ENCODE measurements at regions not wholly inside any gene's neighbourhood (a gene's known extent, or its start where the extent isn't known, plus 50 kb on each side); places are given as distances from the start of the nearest gene placed in this dataset.
"Not testable (repeated sequence)": the region's sequence is repeated elsewhere in the genome, so short reads cannot be mapped to it uniquely, and the experiment has no call there.

DNA sequence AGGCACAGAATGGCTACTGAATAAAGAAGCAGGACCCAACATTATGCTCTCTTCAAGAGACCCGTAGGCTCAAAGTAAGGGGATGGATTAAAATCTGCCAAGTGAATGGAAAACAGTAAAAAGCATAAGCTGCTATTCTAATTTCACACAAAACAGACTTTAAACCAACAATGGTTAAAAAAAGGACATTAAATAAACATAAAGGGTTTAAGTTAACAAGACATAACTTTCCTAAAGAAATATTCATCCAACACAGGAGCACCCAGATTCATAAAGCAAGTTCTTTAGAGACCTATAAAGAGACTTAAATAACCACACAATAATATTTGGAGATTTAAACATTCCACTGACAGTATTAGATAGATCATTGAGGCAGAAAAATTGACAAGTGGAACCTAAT lies 624.5 kb downstream of the RFPL4B start:
- BruUV-seq (replicated peaks), result no TSS peak
- Histone ChIP-seq H3K4me3 (ENCODE audit: low read depth in 2 of 2, low read length in 2 of 2) (no peak overlapping the region), H3K27me3 (ENCODE audit: control insufficient read depth, insufficient read depth, low read length) (no peaks in the 10 kb centered on the region), H3K4me1 (ENCODE audit: control insufficient read depth, insufficient read depth, low read length) (no peaks in the 10 kb centered on the region), H3K9me3 (ENCODE audit: control insufficient read depth, insufficient read depth, low read depth, low read length) (no peaks in the 10 kb centered on the region), H3K36me3 (ENCODE audit: control insufficient read depth, insufficient read depth, low read length) (no peaks in the 10 kb centered on the region), H3K27ac (ENCODE audit: low read length) (no peak overlapping the region)
- ChIA-PET POLR2A (no interaction called here), CTCF (no interaction called here)
- intact Hi-C loops (cut with micrococcal nuclease; ENCODE audit: unreplicated experiment) (no loop called here), in situ Hi-C loops (cut with HindIII; ENCODE audit: low pct_unique_long_range_greater_than_20kb, low sequenced_read_pairs) (no loop called here)
- TF ChIP-seq, protein P1, sequence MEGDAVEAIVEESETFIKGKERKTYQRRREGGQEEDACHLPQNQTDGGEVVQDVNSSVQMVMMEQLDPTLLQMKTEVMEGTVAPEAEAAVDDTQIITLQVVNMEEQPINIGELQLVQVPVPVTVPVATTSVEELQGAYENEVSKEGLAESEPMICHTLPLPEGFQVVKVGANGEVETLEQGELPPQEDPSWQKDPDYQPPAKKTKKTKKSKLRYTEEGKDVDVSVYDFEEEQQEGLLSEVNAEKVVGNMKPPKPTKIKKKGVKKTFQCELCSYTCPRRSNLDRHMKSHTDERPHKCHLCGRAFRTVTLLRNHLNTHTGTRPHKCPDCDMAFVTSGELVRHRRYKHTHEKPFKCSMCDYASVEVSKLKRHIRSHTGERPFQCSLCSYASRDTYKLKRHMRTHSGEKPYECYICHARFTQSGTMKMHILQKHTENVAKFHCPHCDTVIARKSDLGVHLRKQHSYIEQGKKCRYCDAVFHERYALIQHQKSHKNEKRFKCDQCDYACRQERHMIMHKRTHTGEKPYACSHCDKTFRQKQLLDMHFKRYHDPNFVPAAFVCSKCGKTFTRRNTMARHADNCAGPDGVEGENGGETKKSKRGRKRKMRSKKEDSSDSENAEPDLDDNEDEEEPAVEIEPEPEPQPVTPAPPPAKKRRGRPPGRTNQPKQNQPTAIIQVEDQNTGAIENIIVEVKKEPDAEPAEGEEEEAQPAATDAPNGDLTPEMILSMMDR (IDR thresholded peaks at IDR 0.05), result no peak
- TF ChIP-seq SIN3A (IDR thresholded peaks at IDR 0.05; ENCODE audit: borderline replicate concordance, insufficient read depth, low read depth, low read length), result no peak
- no peak for TF ChIP-seq POLR2AphosphoS5 (IDR thresholded peaks at IDR 0.05; ENCODE audit: low read depth, low read length)
- no peak for TF ChIP-seq TCF7L2 (IDR thresholded peaks at IDR 0.05; ENCODE audit: low read depth, low read length)
- TF ChIP-seq, protein P2, sequence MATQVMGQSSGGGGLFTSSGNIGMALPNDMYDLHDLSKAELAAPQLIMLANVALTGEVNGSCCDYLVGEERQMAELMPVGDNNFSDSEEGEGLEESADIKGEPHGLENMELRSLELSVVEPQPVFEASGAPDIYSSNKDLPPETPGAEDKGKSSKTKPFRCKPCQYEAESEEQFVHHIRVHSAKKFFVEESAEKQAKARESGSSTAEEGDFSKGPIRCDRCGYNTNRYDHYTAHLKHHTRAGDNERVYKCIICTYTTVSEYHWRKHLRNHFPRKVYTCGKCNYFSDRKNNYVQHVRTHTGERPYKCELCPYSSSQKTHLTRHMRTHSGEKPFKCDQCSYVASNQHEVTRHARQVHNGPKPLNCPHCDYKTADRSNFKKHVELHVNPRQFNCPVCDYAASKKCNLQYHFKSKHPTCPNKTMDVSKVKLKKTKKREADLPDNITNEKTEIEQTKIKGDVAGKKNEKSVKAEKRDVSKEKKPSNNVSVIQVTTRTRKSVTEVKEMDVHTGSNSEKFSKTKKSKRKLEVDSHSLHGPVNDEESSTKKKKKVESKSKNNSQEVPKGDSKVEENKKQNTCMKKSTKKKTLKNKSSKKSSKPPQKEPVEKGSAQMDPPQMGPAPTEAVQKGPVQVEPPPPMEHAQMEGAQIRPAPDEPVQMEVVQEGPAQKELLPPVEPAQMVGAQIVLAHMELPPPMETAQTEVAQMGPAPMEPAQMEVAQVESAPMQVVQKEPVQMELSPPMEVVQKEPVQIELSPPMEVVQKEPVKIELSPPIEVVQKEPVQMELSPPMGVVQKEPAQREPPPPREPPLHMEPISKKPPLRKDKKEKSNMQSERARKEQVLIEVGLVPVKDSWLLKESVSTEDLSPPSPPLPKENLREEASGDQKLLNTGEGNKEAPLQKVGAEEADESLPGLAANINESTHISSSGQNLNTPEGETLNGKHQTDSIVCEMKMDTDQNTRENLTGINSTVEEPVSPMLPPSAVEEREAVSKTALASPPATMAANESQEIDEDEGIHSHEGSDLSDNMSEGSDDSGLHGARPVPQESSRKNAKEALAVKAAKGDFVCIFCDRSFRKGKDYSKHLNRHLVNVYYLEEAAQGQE (IDR thresholded peaks at IDR 0.05; ENCODE audit: insufficient read depth in 1 of 2, low read depth in 2 of 2, low read length in 1 of 2), result no peak
- DNase-seq (ENCODE audit: low read depth, low spot score) (no peak), ATAC-seq (no peak)

DNA sequence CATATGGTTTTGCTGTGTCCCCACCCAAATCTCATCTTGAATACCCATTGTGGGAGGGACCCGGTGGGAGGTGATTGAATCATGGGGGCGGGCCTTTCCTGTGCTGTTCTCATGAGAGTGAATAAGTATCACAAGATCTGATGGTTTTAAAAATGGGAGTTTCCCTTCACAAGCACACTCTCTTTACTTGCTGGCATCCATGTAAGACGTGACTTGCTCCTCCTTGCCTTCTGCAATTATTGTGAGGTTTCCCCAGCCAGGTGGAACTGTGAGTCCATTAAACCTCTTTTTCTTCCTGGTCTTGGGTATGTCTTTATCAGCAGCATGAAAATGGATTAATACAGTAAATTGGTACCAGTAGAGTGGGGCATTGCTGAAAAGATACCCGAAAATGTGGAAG lies 627.8 kb downstream of the RFPL4B start:
- H3K9me3 ChIP-seq (ENCODE audit: control insufficient read depth, insufficient read depth, low read depth, low read length); H3K36me3 ChIP-seq (ENCODE audit: control insufficient read depth, insufficient read depth, low read length); H3K4me3 ChIP-seq (ENCODE audit: low read depth in 2 of 2, low read length in 2 of 2); H3K4me1 ChIP-seq (ENCODE audit: control insufficient read depth, insufficient read depth, low read length); in situ Hi-C loops (cut with HindIII; ENCODE audit: low pct_unique_long_range_greater_than_20kb, low sequenced_read_pairs); DNase-seq (ENCODE audit: low read depth, low spot score); H3K27me3 ChIP-seq (ENCODE audit: control insufficient read depth, insufficient read depth, low read length); POLR2A ChIA-PET; ATAC-seq; BruUV-seq (replicated peaks); intact Hi-C loops (cut with micrococcal nuclease; ENCODE audit: unreplicated experiment); H3K27ac ChIP-seq (ENCODE audit: low read length); CTCF ChIA-PET: not testable (repeated sequence)

DNA sequence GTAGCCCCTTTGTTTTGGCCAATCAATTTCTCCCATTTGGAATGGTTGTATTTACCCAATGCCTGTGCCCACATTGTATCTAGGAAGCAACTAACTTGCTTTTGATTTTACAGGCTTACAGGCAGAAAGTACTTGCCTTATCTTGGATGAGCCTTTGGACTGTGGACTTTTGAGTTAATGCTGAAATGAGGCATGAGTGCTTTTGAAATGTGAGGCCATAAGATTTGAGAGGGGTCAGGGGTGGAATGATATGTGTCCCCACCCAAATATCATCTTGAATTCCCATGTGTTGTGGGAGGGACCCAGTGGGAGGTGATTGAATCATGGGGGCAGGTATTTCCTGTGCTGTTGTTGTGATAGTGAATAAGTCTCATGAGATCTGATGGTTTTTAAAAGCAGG lies 629.4 kb downstream of the RFPL4B start:
- H3K27me3 ChIP-seq (ENCODE audit: control insufficient read depth, insufficient read depth, low read length); H3K27ac ChIP-seq (ENCODE audit: low read length); ATAC-seq; H3K4me1 ChIP-seq (ENCODE audit: control insufficient read depth, insufficient read depth, low read length); DNase-seq (ENCODE audit: low read depth, low spot score); CTCF ChIA-PET; in situ Hi-C loops (cut with HindIII; ENCODE audit: low pct_unique_long_range_greater_than_20kb, low sequenced_read_pairs); H3K4me3 ChIP-seq (ENCODE audit: low read depth in 2 of 2, low read length in 2 of 2); intact Hi-C loops (cut with micrococcal nuclease; ENCODE audit: unreplicated experiment); H3K9me3 ChIP-seq (ENCODE audit: control insufficient read depth, insufficient read depth, low read depth, low read length); POLR2A ChIA-PET; H3K36me3 ChIP-seq (ENCODE audit: control insufficient read depth, insufficient read depth, low read length); BruUV-seq (replicated peaks): not testable (repeated sequence)
